Fibroblast of the aortic adventitia (primary cell): ENCODE measurements at regions not wholly inside any gene's neighbourhood (a gene's known extent, or its start where the extent isn't known, plus 50 kb on each side); places are given as distances from the start of the nearest gene placed in this dataset.
A peak's percentile ranks its signal among the peaks of the same experiment; 100 is the strongest.

Experiments used
- DNase-seq: peaks from one replicate; pipeline ENCODE4 v3.0.0-alpha.2; 2010; ENCODE audit warnings: low read depth
- H3K4me3 ChIP-seq: 2 replicates; pipeline ENCODE4 v1.5.1; 2011; ENCODE audit warnings: low read depth, mild to moderate bottlenecking, control low read depth, low read length, moderate library complexity
- CTCF ChIP-seq: IDR thresholded peaks from 2 replicates; pipeline ENCODE4 v1.5.1; 2011; ENCODE audit warnings: mild to moderate bottlenecking, low read length, control low read depth, inconsistent platforms; ENCODE audit not compliant: insufficient read depth

- TF ChIP-seq CTCF, result no peak
- no peak for DNase-seq
- H3K4me3 ChIP-seq, result no peak overlapping the region
Observed at GRCh38 chr4:124386648-124387047, 325.9 kb downstream of the ANKRD50 start.

GRCh38 chr4:124389591-124389990, 322.9 kb downstream of the ANKRD50 start:
- no peak for TF ChIP-seq CTCF
- no peak overlapping the region for H3K4me3 ChIP-seq
- DNase-seq, result no peak

GRCh38 chr4:124390861-124391260, 321.7 kb downstream of the ANKRD50 start:
- no peak for DNase-seq
- TF ChIP-seq CTCF, result no peak
- H3K4me3 ChIP-seq, result no peak overlapping the region

GRCh38 chr4:124396333-124396732, 316.2 kb downstream of the ANKRD50 start:
- DNase-seq, result no peak
- H3K4me3 ChIP-seq, result no peak overlapping the region
- TF ChIP-seq CTCF, result no peak

- no peak overlapping the region for H3K4me3 ChIP-seq
- TF ChIP-seq CTCF, result no peak
- DNase-seq, result no peak
Observed at GRCh38 chr4:124401606-124402005, 310.9 kb downstream of the ANKRD50 start.

GRCh38 chr4:124409044-124409443, 303.5 kb downstream of the ANKRD50 start:
- no peak for TF ChIP-seq CTCF
- peak; percentile 27 for DNase-seq
- H3K4me3 ChIP-seq, result no peak overlapping the region

- peak; percentile 39 for DNase-seq
- no peak overlapping the region for H3K4me3 ChIP-seq
- TF ChIP-seq CTCF, result no peak
Observed at GRCh38 chr4:124414276-124415040, 298.1 kb downstream of the ANKRD50 start.
